Lower lobe of right lung (tissue), 2 donors: ENCODE measurements at regions not wholly inside any gene's neighbourhood (a gene's known extent, or its start where the extent isn't known, plus 50 kb on each side); places are given as distances from the start of the nearest gene placed in this dataset.
"Not testable (repeated sequence)": the region's sequence is repeated elsewhere in the genome, so short reads cannot be mapped to it uniquely, and the experiment has no call there.

ENCODE experiments used
- ATAC-seq, 2 donors: fragments of 200-7000 bp; cut with Tn5 transposase; one replicate each; pipeline ENCODE4 v1.9.1; 2020 to 2022; ENCODE audit warnings: mild to moderate bottlenecking in 2 of 2, moderate library complexity in 2 of 2
- DNase-seq: peaks from one replicate; pipeline ENCODE4 v3.0.0-alpha.2; 2020
- H3K27ac ChIP-seq: fragments of 200-600 bp; one replicate; pipeline ENCODE4 v1.8.0; 2022
- H3K27me3 ChIP-seq: fragments of 200-600 bp; one replicate; pipeline ENCODE4 v1.8.0; 2022; ENCODE audit warnings: low read depth
- H3K36me3 ChIP-seq: fragments of 200-600 bp; one replicate; pipeline ENCODE4 v1.8.0; 2022; ENCODE audit warnings: mild to moderate bottlenecking
- H3K4me1 ChIP-seq: fragments of 200-600 bp; one replicate; pipeline ENCODE4 v1.8.0; 2022
- H3K4me3 ChIP-seq: fragments of 200-600 bp; one replicate; pipeline ENCODE4 v1.8.0; 2022; ENCODE audit warnings: mild to moderate bottlenecking
- H3K9me3 ChIP-seq: fragments of 200-600 bp; one replicate; pipeline ENCODE4 v1.8.0; 2022
- intact Hi-C: fragments of 100-400 bp; cut with DNase I; formaldehyde crosslinking; loops from one replicate; pipeline ENCODE4 v1.11.0; 2022
- TF ChIP-seq, protein P1 (sequence below): fragments of 200-600 bp; IDR thresholded peaks from one replicate; pipeline ENCODE4 v1.8.0; 2022; ENCODE audit warnings: antibody characterized with exemption, mild to moderate bottlenecking
- donor health status: DM: no; HTN: yes; CAD: no; lungs with severe emphysema.

DNA sequence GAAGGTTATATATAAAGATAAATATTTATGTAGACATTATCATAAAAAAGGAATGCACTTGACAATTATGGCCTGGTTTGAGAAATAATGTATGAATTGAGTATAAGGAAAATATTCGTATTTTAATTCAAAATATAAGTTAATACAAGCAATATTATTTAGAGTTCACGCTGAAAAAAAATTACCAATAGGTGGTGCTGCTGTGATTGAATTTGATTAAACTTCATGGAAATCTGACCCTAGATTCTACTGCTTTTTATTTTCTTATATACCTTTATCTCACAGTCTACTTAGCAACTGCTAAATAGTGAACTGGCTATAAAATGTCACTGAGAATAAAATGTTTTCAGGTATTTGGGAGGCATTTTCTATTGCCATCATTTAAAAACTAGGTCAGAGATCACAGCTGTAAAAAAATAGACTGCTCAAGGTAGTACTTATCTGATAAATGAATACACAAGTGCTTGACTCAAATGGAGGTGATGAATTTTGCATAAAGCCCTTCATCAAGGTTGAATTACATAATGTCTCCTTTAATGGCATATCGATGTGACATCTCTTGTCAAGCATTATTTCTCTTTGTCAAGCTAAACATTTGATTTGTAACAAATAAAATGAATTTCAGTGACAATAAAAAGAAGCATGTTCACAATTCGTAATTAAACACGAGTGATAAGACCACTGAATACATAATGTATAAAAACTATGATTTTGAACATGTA, 1638.8 kb upstream of the PCDH7 start:
- H3K27me3 ChIP-seq, result no peaks in the 10 kb centered on the region
- intact Hi-C loops, result no loop called here
- H3K9me3 ChIP-seq, result no peaks in the 10 kb centered on the region
- no peak overlapping the region for H3K27ac ChIP-seq
- ATAC-seq (no peak), DNase-seq (no peak)
- H3K36me3 ChIP-seq, result no peaks in the 10 kb centered on the region
- no peaks in the 10 kb centered on the region for H3K4me1 ChIP-seq
- H3K4me3 ChIP-seq, result no peak overlapping the region
- TF ChIP-seq, protein P1, sequence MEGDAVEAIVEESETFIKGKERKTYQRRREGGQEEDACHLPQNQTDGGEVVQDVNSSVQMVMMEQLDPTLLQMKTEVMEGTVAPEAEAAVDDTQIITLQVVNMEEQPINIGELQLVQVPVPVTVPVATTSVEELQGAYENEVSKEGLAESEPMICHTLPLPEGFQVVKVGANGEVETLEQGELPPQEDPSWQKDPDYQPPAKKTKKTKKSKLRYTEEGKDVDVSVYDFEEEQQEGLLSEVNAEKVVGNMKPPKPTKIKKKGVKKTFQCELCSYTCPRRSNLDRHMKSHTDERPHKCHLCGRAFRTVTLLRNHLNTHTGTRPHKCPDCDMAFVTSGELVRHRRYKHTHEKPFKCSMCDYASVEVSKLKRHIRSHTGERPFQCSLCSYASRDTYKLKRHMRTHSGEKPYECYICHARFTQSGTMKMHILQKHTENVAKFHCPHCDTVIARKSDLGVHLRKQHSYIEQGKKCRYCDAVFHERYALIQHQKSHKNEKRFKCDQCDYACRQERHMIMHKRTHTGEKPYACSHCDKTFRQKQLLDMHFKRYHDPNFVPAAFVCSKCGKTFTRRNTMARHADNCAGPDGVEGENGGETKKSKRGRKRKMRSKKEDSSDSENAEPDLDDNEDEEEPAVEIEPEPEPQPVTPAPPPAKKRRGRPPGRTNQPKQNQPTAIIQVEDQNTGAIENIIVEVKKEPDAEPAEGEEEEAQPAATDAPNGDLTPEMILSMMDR, result no peak

DNA sequence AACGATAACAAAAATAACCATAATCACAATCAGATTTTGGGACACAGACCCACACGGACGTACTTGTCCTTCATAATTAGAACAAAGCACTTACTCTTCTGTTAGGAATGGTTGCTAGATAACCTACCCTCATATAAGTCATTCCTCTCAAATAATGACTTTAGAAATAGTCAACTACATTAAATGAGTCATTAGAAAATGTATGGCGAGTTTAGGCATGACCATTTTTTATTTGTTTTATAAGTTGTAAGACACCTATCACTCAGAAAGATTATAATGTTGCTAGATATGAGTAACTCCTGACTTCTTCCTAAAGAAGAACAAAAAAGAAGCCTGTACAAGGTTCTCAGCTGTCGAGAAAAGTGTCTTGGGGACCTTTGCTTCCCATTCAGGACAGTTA, 1637.5 kb upstream of the PCDH7 start:
- Histone ChIP-seq H3K27ac (no peak overlapping the region), H3K36me3 (no peaks in the 10 kb centered on the region), H3K4me3 (no peak overlapping the region), H3K27me3 (no peaks in the 10 kb centered on the region), H3K9me3 (no peaks in the 10 kb centered on the region), H3K4me1 (no peaks in the 10 kb centered on the region)
- intact Hi-C loops, result no loop called here
- no peak for ATAC-seq
- DNase-seq, result no peak
- TF ChIP-seq, protein P1, result no peak

DNA sequence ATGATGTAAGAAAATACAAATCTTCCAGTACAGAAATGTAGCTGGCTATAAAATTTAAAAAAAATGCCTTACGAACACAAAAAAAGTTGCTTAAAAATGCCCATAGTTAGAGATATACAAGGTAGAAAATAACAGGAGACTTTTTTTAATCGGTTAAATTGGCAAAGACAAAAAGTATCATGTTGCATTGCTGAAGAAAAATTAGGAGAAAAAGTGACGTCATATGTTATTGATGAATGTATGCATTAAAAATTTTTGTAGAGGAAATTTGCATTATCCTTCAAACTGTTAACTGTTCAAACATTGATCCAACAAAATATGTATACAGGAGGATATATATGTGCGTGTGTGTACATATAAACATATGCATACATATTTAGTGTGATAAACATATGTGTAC, 1634.4 kb upstream of the PCDH7 start:
- no peak overlapping the region for H3K27ac ChIP-seq
- no peak for ATAC-seq
- H3K27me3 ChIP-seq, result no peaks in the 10 kb centered on the region
- no peak overlapping the region for H3K4me3 ChIP-seq
- intact Hi-C loops, result no loop called here
- H3K36me3 ChIP-seq, result no peaks in the 10 kb centered on the region
- TF ChIP-seq, protein P1, result no peak
- no peaks in the 10 kb centered on the region for H3K9me3 ChIP-seq
- H3K4me1 ChIP-seq, result no peaks in the 10 kb centered on the region
- DNase-seq, result no peak

DNA sequence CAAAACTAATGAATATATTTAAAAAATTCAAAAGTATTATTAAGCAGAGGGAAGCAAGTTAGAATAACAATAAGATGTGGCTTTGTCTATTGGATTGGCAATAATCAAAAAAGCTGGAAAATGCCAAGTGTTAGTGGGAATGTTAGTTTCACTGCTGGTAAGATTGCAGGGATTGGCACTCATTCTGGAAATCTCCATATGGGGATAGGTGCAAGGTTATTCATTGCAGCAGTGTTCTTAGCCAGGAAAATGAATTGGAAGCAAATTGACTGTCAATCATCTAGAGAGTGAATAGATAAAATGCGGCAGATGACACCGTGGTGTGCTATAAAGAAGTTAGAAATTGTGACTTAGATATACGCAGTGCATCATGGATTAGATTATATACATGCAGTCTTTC, 1615.5 kb upstream of the PCDH7 start:
- no peak for ATAC-seq
- Histone ChIP-seq H3K27ac (no peak overlapping the region), H3K36me3 (no peaks in the 10 kb centered on the region), H3K4me3 (no peak overlapping the region), H3K4me1 (no peaks in the 10 kb centered on the region), H3K9me3 (no peaks in the 10 kb centered on the region), H3K27me3 (no peaks in the 10 kb centered on the region)
- no peak for DNase-seq
- TF ChIP-seq, protein P1, result no peak
- intact Hi-C loops, result no loop called here

DNA sequence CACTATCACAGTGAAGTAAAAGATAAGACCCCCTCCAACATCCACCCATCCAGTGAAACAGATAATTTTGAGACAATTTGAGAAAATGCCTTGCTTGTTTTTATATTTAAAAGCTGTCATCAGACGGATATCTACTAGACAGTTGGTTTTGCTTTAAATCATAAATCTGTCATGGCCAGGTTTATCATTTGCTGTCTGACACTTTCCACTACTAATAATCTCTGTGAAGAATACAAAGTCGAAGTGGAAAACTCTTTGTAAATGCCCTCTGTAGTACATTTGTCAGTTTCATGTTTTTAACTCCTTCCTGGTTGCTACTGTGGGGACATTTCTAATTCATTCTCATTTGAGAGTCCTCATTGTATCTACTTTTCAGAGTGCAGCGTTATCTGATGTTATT, 1606.2 kb upstream of the PCDH7 start:
- no peak for ATAC-seq
- no peaks in the 10 kb centered on the region for H3K4me1 ChIP-seq
- TF ChIP-seq, protein P1, result no peak
- H3K27me3 ChIP-seq, result no peaks in the 10 kb centered on the region
- no peak overlapping the region for H3K4me3 ChIP-seq
- no peaks in the 10 kb centered on the region for H3K9me3 ChIP-seq
- intact Hi-C loops, result no loop called here
- no peak overlapping the region for H3K27ac ChIP-seq
- DNase-seq, result no peak
- H3K36me3 ChIP-seq, result no peaks in the 10 kb centered on the region

DNA sequence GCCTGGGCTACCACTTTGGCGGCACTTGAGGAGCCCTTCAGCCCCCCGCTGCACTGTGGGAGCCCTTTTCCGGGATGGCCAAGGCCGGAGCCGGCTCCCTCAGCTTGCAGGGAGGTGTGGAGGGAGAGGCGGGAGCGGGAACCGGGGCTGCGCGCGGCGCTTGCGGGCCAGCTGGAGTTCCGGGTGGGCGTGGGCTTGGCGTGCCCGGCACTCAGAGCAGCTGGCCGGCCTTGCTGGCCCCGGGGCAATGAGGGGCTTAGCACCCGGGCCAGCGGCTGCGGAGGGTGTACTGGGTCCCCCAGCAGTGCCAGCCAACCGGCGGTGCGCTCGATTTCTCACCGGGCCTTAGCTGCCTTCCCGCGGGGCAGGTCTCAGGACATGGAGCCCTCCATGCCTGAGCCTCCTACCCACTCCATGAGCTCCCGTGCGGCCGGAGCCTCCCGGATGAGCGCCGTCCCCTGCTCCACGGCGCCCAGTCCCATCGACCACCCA, 1602.9 kb upstream of the PCDH7 start:
- H3K4me1 ChIP-seq, H3K4me3 ChIP-seq, H3K36me3 ChIP-seq, H3K27ac ChIP-seq, H3K9me3 ChIP-seq, intact Hi-C loops, H3K27me3 ChIP-seq, ATAC-seq: not testable (repeated sequence)
- DNase-seq, result peak; percentile 30
